ENCODE measurements at regions not wholly inside any gene's neighbourhood (a gene's known extent, or its start where the extent isn't known, plus 50 kb on each side); places are given as distances from the start of the nearest gene placed in this dataset.

- no peaks in the 10 kb centered on the region for H3F3A ChIP-seq (replicated peaks; ENCODE audit: insufficient read depth)
- H3K27me3 ChIP-seq (ENCODE audit: insufficient read depth), result no peaks in the 10 kb centered on the region
- no peaks in the 10 kb centered on the region for H3K79me2 ChIP-seq (ENCODE audit: insufficient read depth)
- TF ChIP-seq ZBTB33 (IDR thresholded peaks at IDR 0.05; ENCODE audit: borderline replicate concordance, low read depth) (no peak), MEF2A (IDR thresholded peaks at IDR 0.05; ENCODE audit: borderline replicate concordance, low read depth) (no peak), RAD21 (IDR thresholded peaks at IDR 0.05; ENCODE audit: low read length) (no peak), IRF3 (IDR thresholded peaks at IDR 0.05; ENCODE audit: low read depth, low read length) (no peak)
- POLR2A ChIA-PET, result no interaction called here
- WGBS (ENCODE audit: low lambda C conversion rate), result 60% methylated on average over 4 of the region's 4 CpGs
- no peak for DNase-seq
- H3K4me1 ChIP-seq (ENCODE audit: control insufficient read depth in 1 of 2, insufficient read depth in 2 of 2, low read depth in 1 of 2, low read length in 1 of 2), result no peaks in the 10 kb centered on the region
- no peaks in the 10 kb centered on the region for H3K9me2 ChIP-seq
- CTCF ChIA-PET, result no interaction called here
- H3K9ac ChIP-seq, result no peak overlapping the region
- H3K4me2 ChIP-seq, result no peak overlapping the region
- no peaks in the 10 kb centered on the region for H3K9me3 ChIP-seq
- H2AFZ ChIP-seq (ENCODE audit: low read depth), result no peak overlapping the region
- H4K20me1 ChIP-seq (ENCODE audit: insufficient read depth), result no peaks in the 10 kb centered on the region
- H3K36me3 ChIP-seq (replicated peaks in 1 of 2; ENCODE audit: control insufficient read depth in 1 of 2, insufficient read depth in 2 of 2, low read length in 1 of 2), result no peaks in the 10 kb centered on the region
- H3K4me3 ChIP-seq (ENCODE audit: low read depth in 2 of 2, low read length in 1 of 2), result no peak overlapping the region
- H3K27ac ChIP-seq (ENCODE audit: low read depth in 2 of 2, low read length in 1 of 2), result no peak overlapping the region
These were observed 190.6 kb upstream of the C11orf58 start for GRCh38 chr11:16547879-16548278.

- 42% methylated on average over 1 of the region's 1 CpG for WGBS (ENCODE audit: low lambda C conversion rate)
- CTCF ChIA-PET, result no interaction called here
- no peaks in the 10 kb centered on the region for H3K79me2 ChIP-seq (ENCODE audit: insufficient read depth)
These were observed 187.3 kb upstream of the SOX6 start for GRCh38 chr11:16543642-16544041.

GRCh38 chr11:16542353-16542752 lies 186.0 kb upstream of the SOX6 start:
- no peak overlapping the region for H3K4me3 ChIP-seq (ENCODE audit: low read depth in 2 of 2, low read length in 1 of 2)
- H3K4me2 ChIP-seq, result no peak overlapping the region
- no peaks in the 10 kb centered on the region for H3F3A ChIP-seq (replicated peaks; ENCODE audit: insufficient read depth)
- 63% methylated on average over 1 of the region's 1 CpG for WGBS (ENCODE audit: low lambda C conversion rate)
- H4K20me1 ChIP-seq (ENCODE audit: insufficient read depth), result no peaks in the 10 kb centered on the region
- DNase-seq, result no peak
- H3K36me3 ChIP-seq (replicated peaks in 1 of 2; ENCODE audit: control insufficient read depth in 1 of 2, insufficient read depth in 2 of 2, low read length in 1 of 2), result no peaks in the 10 kb centered on the region
- ChIA-PET POLR2A (no interaction called here), CTCF (no interaction called here)
- no peaks in the 10 kb centered on the region for H3K9me2 ChIP-seq
- H3K4me1 ChIP-seq (ENCODE audit: control insufficient read depth in 1 of 2, insufficient read depth in 2 of 2, low read depth in 1 of 2, low read length in 1 of 2), result no peaks in the 10 kb centered on the region
- no peaks in the 10 kb centered on the region for H3K27me3 ChIP-seq (ENCODE audit: insufficient read depth)
- H3K79me2 ChIP-seq (ENCODE audit: insufficient read depth), result no peaks in the 10 kb centered on the region
- TF ChIP-seq USF2 (IDR thresholded peaks at IDR 0.05; ENCODE audit: borderline replicate concordance, low read depth, low read length) (no peak), RXRA (IDR thresholded peaks at IDR 0.05; ENCODE audit: borderline replicate concordance, low read depth) (no peak), YY1 (IDR thresholded peaks at IDR 0.05; ENCODE audit: low read depth) (no peak), GABPA (IDR thresholded peaks at IDR 0.05; ENCODE audit: low read depth) (no peak), MXI1 (IDR thresholded peaks at IDR 0.05; ENCODE audit: low read depth, low read length) (no peak), FOXJ3 (CRISPR knock-in tag; IDR thresholded peaks at IDR 0.05) (no peak), MAX (IDR thresholded peaks at IDR 0.05; ENCODE audit: low read depth) (no peak), TCF12 (IDR thresholded peaks at IDR 0.05) (no peak)
- H2AFZ ChIP-seq (ENCODE audit: low read depth), result no peak overlapping the region
- no peaks in the 10 kb centered on the region for H3K9me3 ChIP-seq
- H3K27ac ChIP-seq (ENCODE audit: low read depth in 2 of 2, low read length in 1 of 2), result no peak overlapping the region
- no peak overlapping the region for H3K9ac ChIP-seq

More at GRCh38 chr11:16543642-16544041, 187.3 kb upstream of the SOX6 start:
- Histone ChIP-seq H3F3A (replicated peaks; ENCODE audit: insufficient read depth) (no peaks in the 10 kb centered on the region), H3K9me2 (no peaks in the 10 kb centered on the region), H4K20me1 (ENCODE audit: insufficient read depth) (no peaks in the 10 kb centered on the region), H3K9ac (no peak overlapping the region), H3K27me3 (ENCODE audit: insufficient read depth) (no peaks in the 10 kb centered on the region), H3K36me3 (replicated peaks in 1 of 2; ENCODE audit: control insufficient read depth in 1 of 2, insufficient read depth in 2 of 2, low read length in 1 of 2) (no peaks in the 10 kb centered on the region), H3K4me2 (no peak overlapping the region), H3K27ac (ENCODE audit: low read depth in 2 of 2, low read length in 1 of 2) (no peak overlapping the region), H3K9me3 (no peaks in the 10 kb centered on the region), H3K4me3 (ENCODE audit: low read depth in 2 of 2, low read length in 1 of 2) (no peak overlapping the region), H3K4me1 (ENCODE audit: control insufficient read depth in 1 of 2, insufficient read depth in 2 of 2, low read depth in 1 of 2, low read length in 1 of 2) (no peaks in the 10 kb centered on the region), H2AFZ (ENCODE audit: low read depth) (no peak overlapping the region)
- POLR2A ChIA-PET, result no interaction called here
- no peak for DNase-seq
- TF ChIP-seq FOXM1 (IDR thresholded peaks at IDR 0.05; ENCODE audit: low read depth), result no peak
- TF ChIP-seq GATA2 (CRISPR knock-in tag; IDR thresholded peaks at IDR 0.05), result no peak
- TF ChIP-seq NFIC (IDR thresholded peaks at IDR 0.05; ENCODE audit: borderline replicate concordance), result no peak
- TF ChIP-seq NRF1 (IDR thresholded peaks at IDR 0.05; ENCODE audit: low read depth, low read length), result no peak

All from SK-N-SH (cell line).